Ascending aorta (tissue), 2 donors: ENCODE measurements at regions not wholly inside any gene's neighbourhood (a gene's known extent, or its start where the extent isn't known, plus 50 kb on each side); places are given as distances from the start of the nearest gene placed in this dataset.

Experiments
- DNase-seq, 2 donors: peaks; one replicate each; pipeline ENCODE4 v3.0.0-alpha.2; 2019; ENCODE audit warnings: low spot score in 2 of 2
- H3K27ac ChIP-seq, 2 donors: fragments of 200-600 bp; sonication (generic); one replicate each; pipeline ENCODE4 v1.5.1; 2016 to 2017; ENCODE audit warnings: mild to moderate bottlenecking in 1 of 2
- H3K27me3 ChIP-seq: fragments of 200-600 bp; sonication (generic); one replicate; pipeline ENCODE4 v1.5.1; 2017
- H3K36me3 ChIP-seq, 2 donors: fragments of 200-600 bp; sonication (generic); one replicate each; pipeline ENCODE4 v1.5.1; 2016
- H3K4me1 ChIP-seq, 2 donors: fragments of 200-600 bp; sonication (generic); one replicate each; pipeline ENCODE4 v1.5.1; 2016 to 2017; ENCODE audit warnings: mild to moderate bottlenecking in 1 of 2
- H3K4me3 ChIP-seq, 2 donors: fragments of 200-600 bp; sonication (generic); one replicate each; pipeline ENCODE4 v1.5.1; 2016 to 2017; ENCODE audit warnings: mild to moderate bottlenecking in 1 of 2
- H3K9me3 ChIP-seq, 2 donors: fragments of 200-600 bp; sonication (generic); one replicate each; pipeline ENCODE4 v1.5.1; 2016
- CTCF ChIP-seq, 3 experiments: fragments of 200-600 bp in 2 of 3; fragments of 450-650 bp in 1 of 3; sonication (generic) in 2 of 3; IDR thresholded peaks; one replicate each; pipeline ENCODE4 v1.5.1; 2016 to 2019; ENCODE audit warnings: antibody characterized with exemption in 3 of 3, mild to moderate bottlenecking in 1 of 3, moderate library complexity in 1 of 3
- intact Hi-C: fragments of 100-400 bp; cut with DNase I; formaldehyde crosslinking; loops from one replicate; pipeline ENCODE4 v1.15.1; 2023

GRCh38 chr18:30501594-30501993 is 540.9 kb downstream of the DSC3 start:
- Histone ChIP-seq H3K9me3 (no peaks in the 10 kb centered on the region), H3K36me3 (no peaks in the 10 kb centered on the region), H3K27me3 (no peaks in the 10 kb centered on the region), H3K27ac (no peak overlapping the region), H3K4me1 (no peaks in the 10 kb centered on the region), H3K4me3 (no peak overlapping the region)
- TF ChIP-seq CTCF (IDR thresholded peaks at IDR 0.05) = no peak
- no peak for DNase-seq
- intact Hi-C loops = no loop called here

DNA sequence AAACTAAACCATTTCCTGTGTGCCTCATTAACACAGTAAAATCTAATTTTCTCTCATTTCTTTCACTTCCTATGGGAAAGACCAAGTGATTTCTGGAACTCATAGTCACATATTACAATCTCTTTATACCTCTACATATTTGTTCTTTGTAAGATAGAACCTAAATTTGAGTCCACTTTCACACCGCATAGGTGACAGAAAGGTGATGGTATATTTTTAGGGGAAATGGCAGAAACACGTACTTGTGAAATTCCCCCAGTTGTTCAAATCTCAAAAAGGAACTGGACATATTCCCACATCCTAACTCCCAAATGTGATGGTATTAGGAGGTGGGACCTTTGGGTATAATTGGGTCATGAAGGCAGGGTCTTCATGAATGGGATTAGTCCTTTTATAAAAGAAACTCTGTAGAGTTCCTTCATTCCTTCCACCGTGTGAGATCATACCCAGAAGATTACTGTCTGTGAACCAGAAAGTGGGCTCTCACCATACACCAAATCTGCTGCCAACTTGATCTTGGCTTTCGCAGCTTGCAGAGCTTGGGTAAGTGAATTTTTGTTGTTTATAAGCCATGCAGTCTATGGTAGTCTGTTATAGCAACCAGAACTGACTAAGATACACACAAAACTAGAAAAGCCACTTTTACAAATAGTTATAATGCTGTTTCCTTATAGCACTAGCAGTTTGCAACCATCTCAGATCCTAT is 542.1 kb downstream of the DSC3 start:
- Histone ChIP-seq H3K27me3 (no peaks in the 10 kb centered on the region), H3K9me3 (no peaks in the 10 kb centered on the region), H3K36me3 (no peaks in the 10 kb centered on the region), H3K4me3 (no peak overlapping the region), H3K4me1 (no peaks in the 10 kb centered on the region), H3K27ac (no peak overlapping the region)
- DNase-seq = no peak
- intact Hi-C loops = no loop called here
- no peak for TF ChIP-seq CTCF (IDR thresholded peaks at IDR 0.05)

- no peak overlapping the region for H3K4me3 ChIP-seq
- H3K36me3 ChIP-seq = no peaks in the 10 kb centered on the region
- no peaks in the 10 kb centered on the region for H3K9me3 ChIP-seq
- no peaks in the 10 kb centered on the region for H3K4me1 ChIP-seq
- no peak overlapping the region for H3K27ac ChIP-seq
- no peaks in the 10 kb centered on the region for H3K27me3 ChIP-seq
- no peak for TF ChIP-seq CTCF (IDR thresholded peaks at IDR 0.05)
- DNase-seq = no peak
- intact Hi-C loops = no loop called here
Observed at GRCh38 chr18:30499721-30500120, 542.8 kb downstream of the DSC3 start.

- intact Hi-C loops = no loop called here
- no peak for DNase-seq
- no peak overlapping the region for H3K4me3 ChIP-seq
- H3K4me1 ChIP-seq = no peaks in the 10 kb centered on the region
- no peaks in the 10 kb centered on the region for H3K27me3 ChIP-seq
- no peak for TF ChIP-seq CTCF (IDR thresholded peaks at IDR 0.05)
- no peaks in the 10 kb centered on the region for H3K9me3 ChIP-seq
- H3K27ac ChIP-seq = no peak overlapping the region
- H3K36me3 ChIP-seq = no peaks in the 10 kb centered on the region
Observed at GRCh38 chr18:30492552-30493129, 549.9 kb downstream of the DSC3 start.

- H3K4me3 ChIP-seq = no peak overlapping the region
- intact Hi-C loops = no loop called here
- no peak for DNase-seq
- no peaks in the 10 kb centered on the region for H3K36me3 ChIP-seq
- no peaks in the 10 kb centered on the region for H3K4me1 ChIP-seq
- no peak for TF ChIP-seq CTCF (IDR thresholded peaks at IDR 0.05)
- no peaks in the 10 kb centered on the region for H3K9me3 ChIP-seq
- H3K27ac ChIP-seq = no peak overlapping the region
- no peaks in the 10 kb centered on the region for H3K27me3 ChIP-seq
Observed at GRCh38 chr18:30491815-30492551, 550.6 kb downstream of the DSC3 start.
